OCI-LY7 (cell line): ENCODE measurements at regions not wholly inside any gene's neighbourhood (a gene's known extent, or its start where the extent isn't known, plus 50 kb on each side); places are given as distances from the start of the nearest gene placed in this dataset.

ENCODE experiments used
- BruUV-seq: library from RNA; stranded (reverse); fragments of 400-500 nt; replicated peaks from 2 replicates; lab custom pipeline; 2021; lab: Mats Ljungman, UMichigan
- CTCF ChIA-PET: fragments of 300-600 bp; sonication (Branson Sonifier 250); formaldehyde crosslinking; loops from one replicate; lab custom pipeline; 2022; ENCODE audit warnings: antibody characterized with exemption; ENCODE audit not compliant: unreplicated experiment; lab: Charles Lee
- POLR2A ChIA-PET: fragments of 300-600 bp; sonication (Branson Sonifier 250); formaldehyde crosslinking; loops from one replicate; lab custom pipeline; 2022; ENCODE audit warnings: antibody characterized with exemption; lab: Charles Lee
- DNase-seq: peaks from one replicate; pipeline ENCODE4 v3.0.0-alpha.2; 2015; ENCODE audit warnings: low spot score
- H2AFZ ChIP-seq: fragments of 200-600 bp; sonication (generic), shearing (Covaris generic); 2 replicates; pipeline ENCODE4 v1.6.1; 2014; ENCODE audit warnings: mild to moderate bottlenecking, antibody characterized with exemption, low read length, moderate library complexity
- H3K27ac ChIP-seq: fragments of 200-600 bp; sonication (generic); 2 replicates; pipeline ENCODE4 v1.5.1; 2014; ENCODE audit warnings: mixed run types, low read depth, mild to moderate bottlenecking, moderate library complexity, low read length, inconsistent platforms; ENCODE audit not compliant: poor library complexity, severe bottlenecking
- H3K36me3 ChIP-seq: fragments of 200-600 bp; sonication (generic); 2 replicates; pipeline ENCODE4 v1.6.1; 2014; ENCODE audit warnings: mild to moderate bottlenecking, antibody characterized with exemption, low read length, moderate library complexity, mixed read lengths; ENCODE audit not compliant: insufficient read depth
- H3K4me1 ChIP-seq: fragments of 200-600 bp; sonication (generic); 2 replicates; pipeline ENCODE4 v1.5.1; 2014; ENCODE audit warnings: mild to moderate bottlenecking, low read length; ENCODE audit not compliant: insufficient read depth, poor library complexity, severe bottlenecking
- H3K4me2 ChIP-seq: fragments of 200-600 bp; sonication (generic); 2 replicates; pipeline ENCODE4 v1.6.1; 2014; ENCODE audit warnings: mild to moderate bottlenecking, low read length
- H3K4me3 ChIP-seq: fragments of 200-600 bp; sonication (generic); 2 replicates; pipeline ENCODE4 v1.5.1; 2014; ENCODE audit warnings: mild to moderate bottlenecking, low read depth, low read length; ENCODE audit not compliant: poor library complexity, severe bottlenecking
- H3K79me2 ChIP-seq: fragments of 200-600 bp; sonication (generic); 2 replicates; pipeline ENCODE4 v1.6.1; 2016; ENCODE audit warnings: low read depth, mild to moderate bottlenecking, low read length, moderate library complexity, mixed read lengths; ENCODE audit not compliant: insufficient read depth
- H3K9me2 ChIP-seq: fragments of 200-600 bp; sonication (generic); 2 replicates; pipeline ENCODE4 v1.6.1; 2016; ENCODE audit warnings: mild to moderate bottlenecking, low read length, mixed read lengths; ENCODE audit not compliant: insufficient read depth
- H3K9me3 ChIP-seq: fragments of 200-600 bp; sonication (generic); 2 replicates; pipeline ENCODE4 v1.6.1; 2014; ENCODE audit warnings: mild to moderate bottlenecking, mixed run types, low read length, mixed read lengths
- H4K20me1 ChIP-seq: fragments of 200-600 bp; sonication (generic); 2 replicates; pipeline ENCODE4 v1.6.1; 2014; ENCODE audit warnings: mild to moderate bottlenecking, antibody characterized with exemption, low read length, moderate library complexity, mixed read lengths; ENCODE audit not compliant: insufficient read depth
- EZH2phosphoT487 ChIP-seq: fragments of 200-600 bp; sonication (generic); IDR thresholded peaks from 2 replicates; pipeline ENCODE4 v1.6.1; 2018; ENCODE audit warnings: low read depth, borderline replicate concordance, mild to moderate bottlenecking, mixed run types, antibody characterized with exemption, low read length, moderate library complexity, mixed read lengths
- intact Hi-C: fragments of 100-400 bp; cut with micrococcal nuclease; formaldehyde crosslinking; loops from one replicate; pipeline ENCODE4 v1.10.0; 2022; ENCODE audit not compliant: unreplicated experiment
- TF ChIP-seq, protein P1 (sequence below): fragments of 200-600 bp; sonication (generic); conservative IDR thresholded peaks from 2 replicates; pipeline ENCODE4 v1.5.1; 2014; ENCODE audit warnings: mild to moderate bottlenecking, antibody characterized with exemption, low read length, moderate library complexity, mixed read lengths

- POLR2A ChIA-PET, result interaction anchor here (0.7 kb wide), 1 partner anchor 19 kb away, joined by 4 read pairs; no protein-coding TSS in a partner anchor
- H3K4me1 ChIP-seq, result no peaks in the 10 kb centered on the region
- no TSS peak for BruUV-seq
These were observed 444.8 kb upstream of the SLIT2 start for GRCh38 chr4:19806865-19807264.

DNA sequence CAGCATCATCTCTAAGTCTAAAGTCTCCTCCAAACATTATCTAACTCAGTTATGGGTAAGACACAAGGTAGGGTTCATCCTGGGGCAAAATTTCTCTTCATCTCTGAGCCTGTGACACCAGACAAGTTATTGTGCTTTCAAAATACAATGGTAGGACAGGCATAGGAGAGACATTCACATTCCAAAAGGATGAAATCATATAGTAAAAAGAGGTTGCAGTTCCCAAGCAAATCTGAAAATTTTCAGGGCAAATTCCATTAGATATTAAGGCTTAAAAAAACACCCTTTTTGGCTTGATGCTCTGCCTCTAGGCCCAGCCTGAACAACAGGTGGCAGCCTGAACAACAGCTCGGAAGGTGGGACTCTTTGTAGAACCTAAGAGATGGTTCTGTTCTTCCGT lies 448.3 kb upstream of the SLIT2 start:
- CTCF ChIA-PET, result no interaction called here
- Histone ChIP-seq H3K36me3 (no peaks in the 10 kb centered on the region), H3K4me2 (no peak overlapping the region), H4K20me1 (no peaks in the 10 kb centered on the region), H3K4me3 (no peak overlapping the region), H3K27ac (no peak overlapping the region), H3K4me1 (no peaks in the 10 kb centered on the region), H3K9me3 (no peaks in the 10 kb centered on the region), H3K79me2 (no peaks in the 10 kb centered on the region), H2AFZ (no peak overlapping the region), H3K9me2 (no peaks in the 10 kb centered on the region)
- intact Hi-C loops, result no loop called here
- no TSS peak for BruUV-seq
- POLR2A ChIA-PET, result interaction anchor here (0.6 kb wide), 2 partner anchors 14 to 33 kb away, joined by 3 read pairs; no protein-coding TSS in a partner anchor
- DNase-seq, result no peak
- TF ChIP-seq, protein P1, sequence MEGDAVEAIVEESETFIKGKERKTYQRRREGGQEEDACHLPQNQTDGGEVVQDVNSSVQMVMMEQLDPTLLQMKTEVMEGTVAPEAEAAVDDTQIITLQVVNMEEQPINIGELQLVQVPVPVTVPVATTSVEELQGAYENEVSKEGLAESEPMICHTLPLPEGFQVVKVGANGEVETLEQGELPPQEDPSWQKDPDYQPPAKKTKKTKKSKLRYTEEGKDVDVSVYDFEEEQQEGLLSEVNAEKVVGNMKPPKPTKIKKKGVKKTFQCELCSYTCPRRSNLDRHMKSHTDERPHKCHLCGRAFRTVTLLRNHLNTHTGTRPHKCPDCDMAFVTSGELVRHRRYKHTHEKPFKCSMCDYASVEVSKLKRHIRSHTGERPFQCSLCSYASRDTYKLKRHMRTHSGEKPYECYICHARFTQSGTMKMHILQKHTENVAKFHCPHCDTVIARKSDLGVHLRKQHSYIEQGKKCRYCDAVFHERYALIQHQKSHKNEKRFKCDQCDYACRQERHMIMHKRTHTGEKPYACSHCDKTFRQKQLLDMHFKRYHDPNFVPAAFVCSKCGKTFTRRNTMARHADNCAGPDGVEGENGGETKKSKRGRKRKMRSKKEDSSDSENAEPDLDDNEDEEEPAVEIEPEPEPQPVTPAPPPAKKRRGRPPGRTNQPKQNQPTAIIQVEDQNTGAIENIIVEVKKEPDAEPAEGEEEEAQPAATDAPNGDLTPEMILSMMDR, result no peak
- no peak for TF ChIP-seq EZH2phosphoT487

More at GRCh38 chr4:19806865-19807264, 444.8 kb upstream of the SLIT2 start:
- Histone ChIP-seq H3K9me3 (no peaks in the 10 kb centered on the region), H4K20me1 (no peaks in the 10 kb centered on the region), H3K36me3 (no peaks in the 10 kb centered on the region), H3K9me2 (no peaks in the 10 kb centered on the region), H3K4me2 (no peak overlapping the region), H3K79me2 (no peaks in the 10 kb centered on the region), H3K4me3 (no peak overlapping the region), H2AFZ (no peak overlapping the region), H3K27ac (no peak overlapping the region)
- TF ChIP-seq, protein P1, result no peak
- no peak for TF ChIP-seq EZH2phosphoT487
- no peak for DNase-seq
- CTCF ChIA-PET, result no interaction called here
- intact Hi-C loops, result no loop called here

- Histone ChIP-seq H3K36me3 (no peaks in the 10 kb centered on the region), H3K9me2 (no peaks in the 10 kb centered on the region), H3K4me2 (no peak overlapping the region), H3K27ac (no peak overlapping the region), H3K4me1 (no peaks in the 10 kb centered on the region), H3K9me3 (no peaks in the 10 kb centered on the region), H2AFZ (no peak overlapping the region), H3K4me3 (no peak overlapping the region), H4K20me1 (no peaks in the 10 kb centered on the region), H3K79me2 (no peaks in the 10 kb centered on the region)
- POLR2A ChIA-PET, result no interaction called here
- DNase-seq, result no peak
- no TSS peak for BruUV-seq
- intact Hi-C loops, result no loop called here
- TF ChIP-seq, protein P1, result no peak
- no peak for TF ChIP-seq EZH2phosphoT487
- CTCF ChIA-PET, result no interaction called here
These were observed 457.9 kb upstream of the SLIT2 start for GRCh38 chr4:19793831-19794230.
